Breast epithelium (tissue), 3 donors: ENCODE measurements at regions not wholly inside any gene's neighbourhood (a gene's known extent, or its start where the extent isn't known, plus 50 kb on each side); places are given as distances from the start of the nearest gene placed in this dataset.

Source experiments
- CTCF ChIP-seq, 3 donors: fragments of 450-650 bp; IDR thresholded peaks; one replicate each; pipeline ENCODE4 v1.5.1; 2016 to 2017; ENCODE audit warnings: antibody characterized with exemption in 3 of 3, mild to moderate bottlenecking in 3 of 3, moderate library complexity in 3 of 3
- POLR2A ChIP-seq: fragments of 450-650 bp; IDR thresholded peaks from one replicate; pipeline ENCODE4 v1.6.1; 2016; ENCODE audit warnings: antibody characterized with exemption, mild to moderate bottlenecking, moderate library complexity
- POLR2AphosphoS5 ChIP-seq, 3 donors: sonication (generic); formaldehyde crosslinking; IDR thresholded peaks; one replicate each; pipeline ENCODE4 v1.6.1; 2017; ENCODE audit warnings: antibody characterized with exemption in 3 of 3

- TF ChIP-seq CTCF (IDR thresholded peaks at IDR 0.05) (no peak), POLR2AphosphoS5 (IDR thresholded peaks at IDR 0.05) (no peak), POLR2A (no peak)
These were observed 1469.5 kb downstream of the SLITRK1 start for GRCh38 chr13:82412749-82413148.
